CD4-positive, alpha-beta T cell treated with Interleukin-15 for 1 hour (primary cell): ENCODE measurements at regions not wholly inside any gene's neighbourhood (a gene's known extent, or its start where the extent isn't known, plus 50 kb on each side); places are given as distances from the start of the nearest gene placed in this dataset.

Experiments
- DNase-seq: peaks from one replicate; pipeline ENCODE4 v3.0.0-alpha.2; 2020

- DNase-seq: no peak
These were observed 411.8 kb downstream of the CTTN start for GRCh38 chr11:70810133-70810532.

- DNase-seq: no peak
These were observed 412.4 kb downstream of the CTTN start for GRCh38 chr11:70810681-70811080.

- DNase-seq: no peak
These were observed 413.2 kb downstream of the CTTN start for GRCh38 chr11:70811483-70811882.

- no peak for DNase-seq
These were observed 413.6 kb downstream of the CTTN start for GRCh38 chr11:70811915-70812314.

- DNase-seq: no peak
These were observed 414.1 kb downstream of the CTTN start for GRCh38 chr11:70812472-70812871.

- no peak for DNase-seq
These were observed 415.3 kb downstream of the CTTN start for GRCh38 chr11:70813651-70814050.

- DNase-seq: no peak
These were observed 417.1 kb downstream of the CTTN start for GRCh38 chr11:70815485-70815832.

GRCh38 chr11:70816156-70816678 lies 417.9 kb downstream of the CTTN start:
- DNase-seq: no peak

GRCh38 chr11:70818351-70818750 lies 420.0 kb downstream of the CTTN start:
- no peak for DNase-seq

GRCh38 chr11:70819022-70819421 lies 420.7 kb downstream of the CTTN start:
- no peak for DNase-seq

GRCh38 chr11:70820311-70820710 lies 422.0 kb downstream of the CTTN start:
- no peak for DNase-seq

- DNase-seq: no peak
These were observed 422.4 kb downstream of the CTTN start for GRCh38 chr11:70820712-70821111.

GRCh38 chr11:70823771-70824170 lies 425.4 kb downstream of the CTTN start:
- DNase-seq: no peak

GRCh38 chr11:70824605-70825245 lies 426.4 kb downstream of the CTTN start:
- no peak for DNase-seq

- DNase-seq: no peak
These were observed 426.4 kb downstream of the SHANK2 start for GRCh38 chr11:70825893-70826540.

- no peak for DNase-seq
These were observed 425.6 kb downstream of the SHANK2 start for GRCh38 chr11:70826541-70827335.

- no peak for DNase-seq
These were observed 423.7 kb downstream of the SHANK2 start for GRCh38 chr11:70828593-70829082.

GRCh38 chr11:70829134-70829885 lies 423.1 kb downstream of the SHANK2 start:
- no peak for DNase-seq

GRCh38 chr11:70829886-70830272 lies 422.5 kb downstream of the SHANK2 start:
- DNase-seq: no peak

GRCh38 chr11:70833011-70833410 lies 419.4 kb downstream of the SHANK2 start:
- DNase-seq: no peak

- no peak for DNase-seq
These were observed 418.8 kb downstream of the SHANK2 start for GRCh38 chr11:70833554-70833953.

- DNase-seq: no peak
These were observed 418.0 kb downstream of the SHANK2 start for GRCh38 chr11:70834277-70834940.
